Breast epithelium (tissue), 4 donors: ENCODE measurements at regions not wholly inside any gene's neighbourhood (a gene's known extent, or its start where the extent isn't known, plus 50 kb on each side); places are given as distances from the start of the nearest gene placed in this dataset.

ENCODE experiments used
- DNase-seq, 2 donors: peaks; one replicate each; pipeline ENCODE4 v3.0.0-alpha.2; 2019; ENCODE audit warnings: low spot score in 2 of 2
- H3K27ac ChIP-seq, 2 donors: fragments of 200-600 bp; sonication (generic) in 1 of 2; one replicate each; pipeline ENCODE4 v1.5.1; 2016 to 2019; ENCODE audit warnings: mild to moderate bottlenecking in 1 of 2
- H3K27me3 ChIP-seq, 2 donors: fragments of 200-600 bp; sonication (generic) in 1 of 2; one replicate each; pipeline versions ENCODE4 v1.5.1 to v1.6.0; 2017 to 2019; ENCODE audit warnings: control low read depth in 1 of 2, mild to moderate bottlenecking in 1 of 2
- H3K36me3 ChIP-seq: fragments of 200-600 bp; one replicate; pipeline ENCODE4 v1.5.1; 2019
- H3K4me1 ChIP-seq, 2 donors: fragments of 200-600 bp; sonication (generic); one replicate each; pipeline ENCODE4 v1.5.1; 2016 to 2019; ENCODE audit warnings: control low read depth in 1 of 2
- H3K4me3 ChIP-seq, 3 donors: fragments of 200-600 bp; sonication (generic); 1 replicate in 2 of 3; 2 replicates in 1 of 3; pipeline ENCODE4 v1.5.1; 2016 to 2019; ENCODE audit warnings: mild to moderate bottlenecking in 3 of 3, moderate library complexity in 2 of 3
- H3K9me3 ChIP-seq, 2 donors: fragments of 200-600 bp; sonication (generic) in 1 of 2; one replicate each; pipeline ENCODE4 v1.5.1; 2016 to 2019; ENCODE audit warnings: control low read depth in 1 of 2
- POLR2A ChIP-seq: fragments of 450-650 bp; IDR thresholded peaks from one replicate; pipeline ENCODE4 v1.6.1; 2016; ENCODE audit warnings: antibody characterized with exemption, mild to moderate bottlenecking, moderate library complexity
- POLR2AphosphoS5 ChIP-seq, 3 donors: sonication (generic); formaldehyde crosslinking; IDR thresholded peaks; one replicate each; pipeline ENCODE4 v1.6.1; 2017; ENCODE audit warnings: antibody characterized with exemption in 3 of 3
- intact Hi-C: fragments of 100-400 bp; cut with DNase I; formaldehyde crosslinking; loops from one replicate; pipeline ENCODE4 v1.15.1; 2023; ENCODE audit warnings: low total_unique reads
- TF ChIP-seq, protein P1 (sequence below), 3 donors: fragments of 450-650 bp; IDR thresholded peaks; one replicate each; pipeline ENCODE4 v1.5.1; 2016 to 2017; ENCODE audit warnings: antibody characterized with exemption in 3 of 3, mild to moderate bottlenecking in 3 of 3, moderate library complexity in 3 of 3

DNA sequence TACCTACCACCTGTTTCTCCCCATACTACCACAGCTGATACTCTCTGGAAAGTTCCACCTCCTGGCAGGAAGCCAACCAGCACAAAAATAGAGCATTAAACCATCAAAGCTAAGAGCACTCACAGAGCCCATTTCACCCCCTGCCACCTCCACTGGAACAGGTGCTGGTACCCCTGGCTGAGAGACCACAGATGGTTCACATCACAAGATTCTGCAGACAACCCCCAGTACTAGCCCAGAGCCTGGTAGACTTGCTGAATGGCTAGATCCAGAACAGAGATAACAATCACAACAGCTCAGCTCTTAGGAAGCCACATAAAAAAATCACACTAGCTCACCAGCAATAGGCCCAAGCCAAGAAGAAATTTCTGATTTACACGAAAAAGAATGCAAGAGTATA lies 855.2 kb downstream of the FSCB start:
- Histone ChIP-seq H3K36me3 (no peaks in the 10 kb centered on the region), H3K9me3 (peaks cover 12% of the 10 kb centered on the region in 2 donors), H3K27me3 (no peaks in the 10 kb centered on the region), H3K4me1 (no peaks in the 10 kb centered on the region), H3K4me3 (no peak overlapping the region), H3K27ac (no peak overlapping the region)
- DNase-seq = no peak
- TF ChIP-seq, protein P1, sequence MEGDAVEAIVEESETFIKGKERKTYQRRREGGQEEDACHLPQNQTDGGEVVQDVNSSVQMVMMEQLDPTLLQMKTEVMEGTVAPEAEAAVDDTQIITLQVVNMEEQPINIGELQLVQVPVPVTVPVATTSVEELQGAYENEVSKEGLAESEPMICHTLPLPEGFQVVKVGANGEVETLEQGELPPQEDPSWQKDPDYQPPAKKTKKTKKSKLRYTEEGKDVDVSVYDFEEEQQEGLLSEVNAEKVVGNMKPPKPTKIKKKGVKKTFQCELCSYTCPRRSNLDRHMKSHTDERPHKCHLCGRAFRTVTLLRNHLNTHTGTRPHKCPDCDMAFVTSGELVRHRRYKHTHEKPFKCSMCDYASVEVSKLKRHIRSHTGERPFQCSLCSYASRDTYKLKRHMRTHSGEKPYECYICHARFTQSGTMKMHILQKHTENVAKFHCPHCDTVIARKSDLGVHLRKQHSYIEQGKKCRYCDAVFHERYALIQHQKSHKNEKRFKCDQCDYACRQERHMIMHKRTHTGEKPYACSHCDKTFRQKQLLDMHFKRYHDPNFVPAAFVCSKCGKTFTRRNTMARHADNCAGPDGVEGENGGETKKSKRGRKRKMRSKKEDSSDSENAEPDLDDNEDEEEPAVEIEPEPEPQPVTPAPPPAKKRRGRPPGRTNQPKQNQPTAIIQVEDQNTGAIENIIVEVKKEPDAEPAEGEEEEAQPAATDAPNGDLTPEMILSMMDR (IDR thresholded peaks at IDR 0.05) = no peak
- TF ChIP-seq POLR2AphosphoS5 (IDR thresholded peaks at IDR 0.05) (no peak), POLR2A (no peak)
- intact Hi-C loops = no loop called here

DNA sequence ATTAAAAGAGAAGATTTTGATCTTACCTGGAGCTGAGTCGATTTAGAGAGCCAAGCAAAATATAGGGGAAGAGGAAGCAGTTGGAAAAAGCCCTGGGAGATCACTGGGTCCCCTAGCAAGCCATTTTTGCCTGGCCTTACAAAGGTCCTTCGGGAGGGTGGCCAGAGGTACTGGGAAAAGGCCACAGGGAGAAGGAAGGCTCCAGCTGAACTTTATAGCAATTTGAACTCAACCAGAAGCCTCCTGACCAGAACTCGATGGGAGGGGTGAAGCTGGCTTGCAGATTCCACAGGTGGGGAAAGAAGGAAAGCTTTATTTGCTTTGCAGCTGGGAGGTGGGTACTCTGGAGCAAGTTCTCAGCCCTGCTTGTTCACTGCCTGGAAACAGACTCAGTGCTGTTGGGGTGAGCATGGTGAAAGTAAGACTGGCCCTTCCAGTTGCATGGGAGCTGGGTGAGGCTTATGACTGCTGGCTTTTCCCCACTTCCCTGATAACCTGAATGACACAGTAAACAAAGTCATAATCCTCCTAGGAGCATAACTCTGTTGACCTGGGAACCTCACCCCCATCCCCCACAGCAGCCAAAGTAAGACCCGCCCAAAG lies 855.8 kb downstream of the FSCB start:
- TF ChIP-seq, protein P1 (IDR thresholded peaks at IDR 0.05) = no peak
- TF ChIP-seq POLR2AphosphoS5 (IDR thresholded peaks at IDR 0.05) (no peak), POLR2A (no peak)
- no peak for DNase-seq
- intact Hi-C loops = no loop called here
- H3K27me3 ChIP-seq = no peaks in the 10 kb centered on the region
- no peaks in the 10 kb centered on the region for H3K4me1 ChIP-seq
- no peaks in the 10 kb centered on the region for H3K36me3 ChIP-seq
- H3K4me3 ChIP-seq = no peak overlapping the region
- peaks cover 12% of the 10 kb centered on the region in 2 donors for H3K9me3 ChIP-seq
- H3K27ac ChIP-seq = no peak overlapping the region

DNA sequence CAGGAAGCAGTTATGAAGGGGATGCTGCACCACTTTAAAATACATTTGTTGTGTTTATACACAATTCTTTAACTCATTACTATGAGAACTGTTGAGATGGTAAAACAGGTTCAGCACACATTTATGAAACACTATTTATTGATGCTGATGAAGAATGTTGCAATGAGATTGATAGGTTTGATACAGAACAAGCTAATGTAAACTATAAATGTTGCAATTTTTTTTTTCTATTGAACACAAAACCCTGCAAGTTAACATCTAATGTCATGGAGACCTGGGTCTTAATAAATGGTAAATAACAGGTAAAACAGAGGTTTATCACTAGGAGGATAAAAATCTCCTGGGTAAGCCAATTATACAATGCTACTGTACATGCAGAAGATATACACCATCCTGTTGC lies 857.6 kb downstream of the FSCB start:
- H3K4me1 ChIP-seq = no peaks in the 10 kb centered on the region
- intact Hi-C loops = no loop called here
- H3K9me3 ChIP-seq = peaks cover 6 to 18% of the 10 kb centered on the region in 2 donors
- H3K27me3 ChIP-seq = no peaks in the 10 kb centered on the region
- DNase-seq = no peak
- H3K27ac ChIP-seq = no peak overlapping the region
- no peak overlapping the region for H3K4me3 ChIP-seq
- H3K36me3 ChIP-seq = no peaks in the 10 kb centered on the region
- TF ChIP-seq, protein P1 (IDR thresholded peaks at IDR 0.05) = no peak
- TF ChIP-seq POLR2AphosphoS5 (IDR thresholded peaks at IDR 0.05) = no peak
- no peak for TF ChIP-seq POLR2A

DNA sequence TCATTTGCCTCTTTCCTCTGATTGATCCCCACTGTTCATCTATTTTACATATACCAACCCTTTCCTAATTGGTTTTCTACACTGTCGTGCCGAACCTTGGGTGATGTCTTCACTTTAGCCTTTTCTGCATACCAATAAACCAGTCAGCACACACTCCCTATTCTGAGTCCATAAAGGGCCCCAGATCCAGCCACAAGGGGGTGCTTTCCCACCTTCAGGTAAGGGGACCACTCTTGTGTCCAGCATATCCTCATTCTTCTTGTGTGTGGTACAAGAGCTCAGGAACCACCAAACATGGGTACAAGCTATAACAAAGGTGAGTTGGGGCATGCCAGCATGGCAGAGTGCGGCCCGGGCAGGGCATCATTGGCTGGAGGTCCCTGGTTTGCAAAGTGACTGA lies 859.8 kb downstream of the FSCB start:
- intact Hi-C loops = no loop called here
- Histone ChIP-seq H3K4me3 (no peak overlapping the region), H3K27ac (no peak overlapping the region), H3K4me1 (no peaks in the 10 kb centered on the region), H3K9me3 (peaks cover 6% of the 10 kb centered on the region in 2 donors), H3K36me3 (no peaks in the 10 kb centered on the region), H3K27me3 (no peaks in the 10 kb centered on the region)
- no peak for TF ChIP-seq POLR2A
- TF ChIP-seq, protein P1 (IDR thresholded peaks at IDR 0.05) = no peak
- TF ChIP-seq POLR2AphosphoS5 (IDR thresholded peaks at IDR 0.05) = no peak
- DNase-seq = no peak

DNA sequence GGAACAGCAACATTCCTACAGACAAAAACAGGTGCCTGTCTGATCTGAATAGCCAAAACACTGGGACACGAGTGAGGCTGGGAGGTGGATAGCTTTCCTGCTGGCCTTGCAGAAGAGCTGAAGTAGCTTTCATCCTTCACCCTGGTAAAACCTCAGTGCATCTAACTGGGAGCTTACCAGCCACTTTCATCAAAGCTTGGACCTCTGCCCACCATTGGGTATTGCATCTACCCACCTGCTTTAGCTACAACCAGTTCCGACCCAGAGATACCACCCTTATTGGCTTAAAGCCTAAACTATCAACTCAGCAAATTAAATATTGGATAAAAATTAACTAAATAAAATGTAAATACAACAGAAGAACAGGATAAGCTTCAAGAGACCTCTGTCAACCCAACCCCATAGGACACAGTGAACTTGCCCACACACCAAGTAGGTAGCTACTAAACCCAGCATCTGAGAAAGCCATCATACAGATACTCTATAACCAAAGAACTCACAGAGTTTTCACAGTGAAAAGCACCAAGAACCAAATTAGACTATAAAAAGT lies 866.3 kb downstream of the FSCB start:
- Histone ChIP-seq H3K36me3 (no peaks in the 10 kb centered on the region), H3K4me1 (no peaks in the 10 kb centered on the region), H3K27ac (no peak overlapping the region), H3K27me3 (no peaks in the 10 kb centered on the region), H3K4me3 (no peak overlapping the region), H3K9me3 (peaks cover 0 to 6% of the 10 kb centered on the region in 2 donors)
- TF ChIP-seq POLR2A (no peak), POLR2AphosphoS5 (IDR thresholded peaks at IDR 0.05) (no peak)
- TF ChIP-seq, protein P1 (IDR thresholded peaks at IDR 0.05) = no peak
- no peak for DNase-seq
- intact Hi-C loops = no loop called here
